ENCODE measurements at regions not wholly inside any gene's neighbourhood (a gene's known extent, or its start where the extent isn't known, plus 50 kb on each side); places are given as distances from the start of the nearest gene placed in this dataset.
"Not testable (repeated sequence)": the region's sequence is repeated elsewhere in the genome, so short reads cannot be mapped to it uniquely, and the experiment has no call there.

DNA sequence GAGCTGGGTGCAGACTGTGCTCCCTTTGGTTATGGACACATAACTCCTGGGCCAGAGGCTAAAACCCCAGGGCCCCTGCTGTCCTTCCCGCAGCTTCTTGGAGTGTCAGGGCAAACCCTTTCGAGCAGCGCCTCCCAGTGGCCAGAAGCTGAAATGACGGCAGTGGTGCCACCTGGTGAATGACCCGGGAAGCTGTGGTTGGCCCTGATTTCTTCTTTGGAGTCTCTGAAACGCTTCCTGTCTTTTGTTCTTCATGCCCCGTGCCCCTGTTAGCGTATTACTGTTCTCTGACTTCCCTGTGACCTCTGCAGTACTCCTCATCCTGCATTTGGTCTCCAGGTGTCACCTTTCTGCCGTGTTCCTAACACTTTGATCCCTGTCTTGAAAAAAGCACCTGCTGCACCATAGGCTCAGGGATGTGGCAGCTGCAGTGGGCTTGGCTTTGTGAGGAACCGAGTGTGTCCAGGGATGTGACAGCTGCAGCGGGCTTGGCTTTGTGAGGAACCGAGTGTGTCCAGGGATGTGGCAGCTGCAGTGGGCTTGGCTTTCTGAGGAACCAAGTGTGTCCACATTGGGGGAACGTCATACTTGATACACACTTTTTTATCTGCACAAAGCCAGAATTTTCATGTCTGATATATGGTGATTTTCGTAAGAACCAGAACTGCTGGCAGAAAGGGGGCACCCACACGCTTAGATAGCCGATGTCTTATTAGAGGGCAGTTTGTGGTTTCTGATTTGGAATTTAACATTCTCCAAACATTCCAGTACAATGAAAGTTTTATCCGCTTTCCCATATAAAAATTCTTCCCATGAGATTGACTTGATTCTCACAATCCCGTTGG is 241.8 kb upstream of the FRG2C start:
- peak; percentile 61 to 63 for TF ChIP-seq CTCF (conservative IDR thresholded peaks at IDR 0.05 in 1 of 2, IDR thresholded peaks at IDR 0.05 in 1 of 2; ENCODE audit: low read depth in 1 of 2, low read length in 2 of 2)
- TF ChIP-seq EZH2 (IDR thresholded peaks at IDR 0.05; ENCODE audit: low read length, missing control alignments): not testable (repeated sequence)

Data from fibroblast of lung (primary cell).